Hepatocyte (in vitro differentiated cells): ENCODE measurements at regions not wholly inside any gene's neighbourhood (a gene's known extent, or its start where the extent isn't known, plus 50 kb on each side); places are given as distances from the start of the nearest gene placed in this dataset.

Experiments used
- EZH2 ChIP-seq: fragments of 200-600 bp; sonication (generic); IDR thresholded peaks from 2 replicates; pipeline ENCODE4 v1.6.1; 2016; ENCODE audit warnings: antibody characterized with exemption, mild to moderate bottlenecking, borderline replicate concordance
- TF ChIP-seq, protein P1 (sequence below): fragments of 200-600 bp; sonication (generic); IDR thresholded peaks from 2 replicates; pipeline ENCODE4 v1.5.1; 2016; ENCODE audit warnings: antibody characterized with exemption, mild to moderate bottlenecking; ENCODE audit not compliant: poor library complexity

DNA sequence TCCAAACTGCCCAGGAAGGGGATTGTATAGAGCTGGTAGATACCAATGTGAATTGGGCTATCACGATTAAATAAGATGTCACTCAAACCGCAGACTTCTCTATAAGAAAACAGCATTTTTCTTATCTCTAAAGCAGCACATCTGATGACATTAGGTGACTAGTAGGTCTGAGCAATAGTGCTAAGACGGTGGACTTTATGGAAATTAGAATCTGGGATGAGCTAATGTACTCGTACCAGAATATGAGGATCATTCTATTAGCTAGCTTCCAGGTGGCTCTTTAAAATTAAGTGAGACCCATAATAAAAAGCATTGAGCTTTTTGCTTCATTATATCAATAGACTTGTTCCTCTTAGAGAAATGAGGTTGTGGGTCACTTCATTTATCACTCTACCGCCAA lies 130.0 kb upstream of the MC4R start:
- TF ChIP-seq, protein P1, sequence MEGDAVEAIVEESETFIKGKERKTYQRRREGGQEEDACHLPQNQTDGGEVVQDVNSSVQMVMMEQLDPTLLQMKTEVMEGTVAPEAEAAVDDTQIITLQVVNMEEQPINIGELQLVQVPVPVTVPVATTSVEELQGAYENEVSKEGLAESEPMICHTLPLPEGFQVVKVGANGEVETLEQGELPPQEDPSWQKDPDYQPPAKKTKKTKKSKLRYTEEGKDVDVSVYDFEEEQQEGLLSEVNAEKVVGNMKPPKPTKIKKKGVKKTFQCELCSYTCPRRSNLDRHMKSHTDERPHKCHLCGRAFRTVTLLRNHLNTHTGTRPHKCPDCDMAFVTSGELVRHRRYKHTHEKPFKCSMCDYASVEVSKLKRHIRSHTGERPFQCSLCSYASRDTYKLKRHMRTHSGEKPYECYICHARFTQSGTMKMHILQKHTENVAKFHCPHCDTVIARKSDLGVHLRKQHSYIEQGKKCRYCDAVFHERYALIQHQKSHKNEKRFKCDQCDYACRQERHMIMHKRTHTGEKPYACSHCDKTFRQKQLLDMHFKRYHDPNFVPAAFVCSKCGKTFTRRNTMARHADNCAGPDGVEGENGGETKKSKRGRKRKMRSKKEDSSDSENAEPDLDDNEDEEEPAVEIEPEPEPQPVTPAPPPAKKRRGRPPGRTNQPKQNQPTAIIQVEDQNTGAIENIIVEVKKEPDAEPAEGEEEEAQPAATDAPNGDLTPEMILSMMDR: no peak
- no peak for TF ChIP-seq EZH2
